B cell (primary cell): ENCODE measurements at regions not wholly inside any gene's neighbourhood (a gene's known extent, or its start where the extent isn't known, plus 50 kb on each side); places are given as distances from the start of the nearest gene placed in this dataset.

ENCODE experiments used
- CTCF ChIP-seq: fragments of 200-600 bp; IDR thresholded peaks from one replicate; pipeline ENCODE4 v1.8.0; 2022; ENCODE audit warnings: antibody characterized with exemption, mild to moderate bottlenecking
- EZH2 ChIP-seq: IDR thresholded peaks from 2 replicates; pipeline ENCODE4 v1.6.1; 2012; ENCODE audit warnings: borderline replicate concordance, low read depth, mild to moderate bottlenecking, moderate library complexity, low read length; ENCODE audit not compliant: insufficient read depth, poor library complexity, severe bottlenecking

GRCh38 chr3:98963546-98963945 lies 62.1 kb upstream of the DCBLD2 start:
- no peak for TF ChIP-seq CTCF
- TF ChIP-seq EZH2: no peak
